Astrocyte of the hippocampus (primary cell): ENCODE measurements at regions not wholly inside any gene's neighbourhood (a gene's known extent, or its start where the extent isn't known, plus 50 kb on each side); places are given as distances from the start of the nearest gene placed in this dataset.

Experiments used
- DNase-seq: peaks from one replicate; pipeline ENCODE4 v3.0.0; 2011; ENCODE audit warnings: low read depth, low spot score

- DNase-seq: peak; percentile 35
These were observed 163.9 kb upstream of the SMAD3 start for GRCh38 chr15:66901336-66902100.

- no peak for DNase-seq
These were observed 160.2 kb upstream of the SMAD3 start for GRCh38 chr15:66905185-66905584.

- no peak for DNase-seq
These were observed 159.4 kb upstream of the SMAD3 start for GRCh38 chr15:66905954-66906353.

GRCh38 chr15:66906668-66907614 lies 158.5 kb upstream of the SMAD3 start:
- DNase-seq: no peak

- no peak for DNase-seq
These were observed 157.3 kb upstream of the SMAD3 start for GRCh38 chr15:66907826-66908743.

- DNase-seq: no peak
These were observed 156.7 kb upstream of the SMAD3 start for GRCh38 chr15:66908744-66909095.

- DNase-seq: no peak
These were observed 156.0 kb upstream of the SMAD3 start for GRCh38 chr15:66909381-66909890.

GRCh38 chr15:66911131-66911700 lies 154.2 kb upstream of the SMAD3 start:
- DNase-seq: no peak

- DNase-seq: no peak
These were observed 153.4 kb upstream of the SMAD3 start for GRCh38 chr15:66912001-66912400.

- DNase-seq: no peak
These were observed 153.0 kb upstream of the SMAD3 start for GRCh38 chr15:66912441-66912840.

GRCh38 chr15:66917904-66918448 lies 147.4 kb upstream of the SMAD3 start:
- no peak for DNase-seq

GRCh38 chr15:66919421-66919820 lies 146.0 kb upstream of the SMAD3 start:
- DNase-seq: peak; percentile 78

GRCh38 chr15:66921319-66921915 lies 144.0 kb upstream of the SMAD3 start:
- no peak for DNase-seq

GRCh38 chr15:66922608-66923007 lies 142.8 kb upstream of the SMAD3 start:
- DNase-seq: no peak

- peak; percentile 39 for DNase-seq
These were observed 141.9 kb upstream of the SMAD3 start for GRCh38 chr15:66923438-66923881.

- DNase-seq: no peak
These were observed 140.5 kb upstream of the SMAD3 start for GRCh38 chr15:66924889-66925288.

GRCh38 chr15:66925721-66926120 lies 139.7 kb upstream of the SMAD3 start:
- no peak for DNase-seq

- DNase-seq: no peak
These were observed 138.0 kb upstream of the SMAD3 start for GRCh38 chr15:66927201-66928077.

- no peak for DNase-seq
These were observed 137.3 kb upstream of the SMAD3 start for GRCh38 chr15:66928101-66928500.
